ENCODE measurements at regions not wholly inside any gene's neighbourhood (a gene's known extent, or its start where the extent isn't known, plus 50 kb on each side); places are given as distances from the start of the nearest gene placed in this dataset.

GRCh38 chr15:47292638-47293190, 424.6 kb upstream of the SEMA6D start:
- Histone ChIP-seq H3K79me2 (ENCODE audit: low read length) (no peaks in the 10 kb centered on the region), H3K9me2 (replicated peaks; ENCODE audit: low read length) (no peaks in the 10 kb centered on the region), H3F3A (ENCODE audit: low read length, unreplicated experiment) (no peaks in the 10 kb centered on the region), H3K4me2 (ENCODE audit: low read length) (no peak overlapping the region), H3K36me3 (ENCODE audit: low read depth, low read length) (no peaks in the 10 kb centered on the region), H3K4me3 (ENCODE audit: low read length) (no peak overlapping the region), H4K20me1 (ENCODE audit: low read length) (no peaks in the 10 kb centered on the region), H3K27ac (ENCODE audit: low read length) (no peak overlapping the region), H2AFZ (ENCODE audit: low read length) (no peak overlapping the region), H3K9me3 (ENCODE audit: low read length) (no peaks in the 10 kb centered on the region), H3K9ac (ENCODE audit: low read length) (no peak overlapping the region), H3K4me1 (ENCODE audit: insufficient read depth, low read length) (no peaks in the 10 kb centered on the region), H3K27me3 (ENCODE audit: low read length) (0 out of 2 replicates have a peak, but pooled peaks cover 3% of the 10 kb centered on the region)
- DNase-seq (peak; percentile 15), ATAC-seq (peak; percentile 81)
- ChIA-PET POLR2A (ENCODE audit: unreplicated experiment) (no interaction called here), CTCF (no interaction called here)
- intact Hi-C loops (cut with micrococcal nuclease): loop anchor here (5.0 kb wide), 1 partner anchor 130 kb away; no protein-coding TSS in a partner anchor
- no peak for TF ChIP-seq EZH2phosphoT487 (IDR thresholded peaks at IDR 0.05; ENCODE audit: borderline replicate concordance, low read length)
- no peak for TF ChIP-seq CTCF (conservative IDR thresholded peaks at IDR 0.05; ENCODE audit: low read depth, low read length)
- TF ChIP-seq EZH2 (IDR thresholded peaks at IDR 0.05; ENCODE audit: low read length, unreplicated experiment): no peak
- BruUV-seq (replicated peaks): no TSS peak

GRCh38 chr15:47293466-47294162, 423.7 kb upstream of the SEMA6D start:
- Histone ChIP-seq H2AFZ (ENCODE audit: low read length) (no peak overlapping the region), H3F3A (ENCODE audit: low read length, unreplicated experiment) (no peaks in the 10 kb centered on the region), H3K79me2 (ENCODE audit: low read length) (no peaks in the 10 kb centered on the region), H3K27ac (ENCODE audit: low read length) (no peak overlapping the region), H3K36me3 (ENCODE audit: low read depth, low read length) (no peaks in the 10 kb centered on the region), H3K9me3 (ENCODE audit: low read length) (no peaks in the 10 kb centered on the region), H3K9ac (ENCODE audit: low read length) (no peak overlapping the region), H3K27me3 (ENCODE audit: low read length) (0 out of 2 replicates have a peak, but pooled peaks cover 3% of the 10 kb centered on the region), H3K4me1 (ENCODE audit: insufficient read depth, low read length) (no peaks in the 10 kb centered on the region), H3K9me2 (replicated peaks; ENCODE audit: low read length) (no peaks in the 10 kb centered on the region), H3K4me2 (ENCODE audit: low read length) (no peak overlapping the region), H3K4me3 (ENCODE audit: low read length) (no peak overlapping the region), H4K20me1 (ENCODE audit: low read length) (no peaks in the 10 kb centered on the region)
- DNase-seq: no peak
- BruUV-seq (replicated peaks): no TSS peak
- intact Hi-C loops (cut with micrococcal nuclease): loop anchor here (5.0 kb wide), 1 partner anchor 129 kb away; no protein-coding TSS in a partner anchor
- CTCF ChIA-PET: no interaction called here
- ATAC-seq: no peak
- POLR2A ChIA-PET (ENCODE audit: unreplicated experiment): no interaction called here
- no peak for TF ChIP-seq CTCF (conservative IDR thresholded peaks at IDR 0.05; ENCODE audit: low read depth, low read length)
- no peak for TF ChIP-seq EZH2 (IDR thresholded peaks at IDR 0.05; ENCODE audit: low read length, unreplicated experiment)
- TF ChIP-seq EZH2phosphoT487 (IDR thresholded peaks at IDR 0.05; ENCODE audit: borderline replicate concordance, low read length): no peak

DNA sequence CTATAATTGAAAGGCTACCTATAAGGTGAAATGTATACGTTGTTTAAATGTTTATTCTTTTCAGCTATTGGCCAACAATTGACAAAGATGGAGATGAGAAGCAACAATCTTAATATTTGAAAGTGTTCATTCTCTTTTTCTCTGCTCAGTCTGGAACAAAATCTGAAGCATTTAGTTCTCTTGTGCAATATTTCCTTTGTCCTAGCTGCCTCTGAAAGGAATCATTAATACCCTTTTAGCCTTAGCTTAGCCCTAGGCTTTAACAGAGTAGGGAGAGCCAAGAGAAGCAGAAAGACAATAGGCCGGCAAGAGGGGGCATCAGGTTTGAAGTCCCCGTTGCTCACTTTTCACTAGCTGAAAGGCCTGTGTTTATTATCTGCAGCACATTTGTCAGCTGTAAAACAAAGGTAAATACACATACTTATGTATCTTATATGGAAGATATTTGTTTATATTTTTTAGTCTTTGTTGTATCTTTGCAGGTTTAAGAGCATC, 422.5 kb upstream of the SEMA6D start:
- intact Hi-C loops (cut with micrococcal nuclease): loop anchor here (5.0 kb wide), 1 partner anchor 127 kb away; no protein-coding TSS in a partner anchor
- Histone ChIP-seq H3K36me3 (ENCODE audit: low read depth, low read length) (no peaks in the 10 kb centered on the region), H3K9me3 (ENCODE audit: low read length) (no peaks in the 10 kb centered on the region), H3F3A (ENCODE audit: low read length, unreplicated experiment) (no peaks in the 10 kb centered on the region), H3K79me2 (ENCODE audit: low read length) (no peaks in the 10 kb centered on the region), H3K9ac (ENCODE audit: low read length) (no peak overlapping the region), H3K4me1 (ENCODE audit: insufficient read depth, low read length) (no peaks in the 10 kb centered on the region), H3K4me3 (ENCODE audit: low read length) (no peak overlapping the region), H4K20me1 (ENCODE audit: low read length) (no peaks in the 10 kb centered on the region), H3K9me2 (replicated peaks; ENCODE audit: low read length) (no peaks in the 10 kb centered on the region; the same call in 1 of the 2 replicates), H3K4me2 (ENCODE audit: low read length) (no peak overlapping the region), H3K27me3 (ENCODE audit: low read length) (0 out of 2 replicates have a peak, but pooled peaks cover 3% of the 10 kb centered on the region), H3K27ac (ENCODE audit: low read length) (no peak overlapping the region), H2AFZ (ENCODE audit: low read length) (no peak overlapping the region)
- CTCF ChIA-PET: no interaction called here
- DNase-seq (no peak), ATAC-seq (no peak)
- POLR2A ChIA-PET (ENCODE audit: unreplicated experiment): no interaction called here
- BruUV-seq (replicated peaks): no TSS peak
- TF ChIP-seq EZH2 (IDR thresholded peaks at IDR 0.05; ENCODE audit: low read length, unreplicated experiment): no peak
- no peak for TF ChIP-seq EZH2phosphoT487 (IDR thresholded peaks at IDR 0.05; ENCODE audit: borderline replicate concordance, low read length)

Data from PC-3 (cell line).